ENCODE measurements at regions not wholly inside any gene's neighbourhood (a gene's known extent, or its start where the extent isn't known, plus 50 kb on each side); places are given as distances from the start of the nearest gene placed in this dataset.
"Not testable (repeated sequence)": the region's sequence is repeated elsewhere in the genome, so short reads cannot be mapped to it uniquely, and the experiment has no call there.

DNA sequence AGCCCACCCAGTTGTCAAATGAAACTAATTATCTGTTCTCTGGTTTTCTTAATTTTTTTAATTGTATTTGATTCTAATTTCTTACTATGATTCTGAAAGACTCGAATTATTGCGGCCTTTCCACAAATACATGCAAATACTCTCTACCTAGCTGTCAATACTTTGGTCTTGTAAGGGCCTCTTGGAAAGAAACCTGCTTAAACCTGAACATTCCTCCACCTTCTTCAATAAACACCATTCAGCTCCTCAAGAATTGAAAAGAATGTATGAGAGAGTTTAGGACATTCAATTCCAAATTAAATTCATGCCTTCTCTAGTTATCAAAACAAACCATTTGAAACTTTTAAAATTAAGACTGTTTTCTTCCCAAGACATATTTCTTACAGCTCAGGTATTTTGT, 385.9 kb upstream of the NOCT start:
- ATAC-seq (ENCODE audit: poor library complexity): no peak
- Histone ChIP-seq H3K4me3 (ENCODE audit: low read length) (no peak overlapping the region), H3K36me3 (ENCODE audit: insufficient read depth, low read length) (no peaks in the 10 kb centered on the region), H3K27me3 (ENCODE audit: control insufficient read depth in 1 of 2, insufficient read depth in 2 of 2, low read length in 2 of 2) (no peaks in the 10 kb centered on the region), H3K27ac (ENCODE audit: low read depth in 1 of 2, low read length in 2 of 2) (no peak overlapping the region), H3K4me1 (ENCODE audit: insufficient read depth, low read length) (no peaks in the 10 kb centered on the region), H3K9me3 (ENCODE audit: control insufficient read depth in 1 of 2, insufficient read depth in 1 of 2, low read length in 2 of 2) (no peaks in the 10 kb centered on the region)
- Mint-ChIP-seq H3K27ac (no peak overlapping the region), H3K4me3 (no peak overlapping the region), H3K27me3 (no peaks in the 10 kb centered on the region), H3K4me1 (ENCODE audit: low read depth) (no peaks in the 10 kb centered on the region), H3K36me3 (ENCODE audit: low read depth) (no peaks in the 10 kb centered on the region), H3K9me3 (no peaks in the 10 kb centered on the region)
- DNase-seq: no peak
- TF ChIP-seq CTCF (IDR thresholded peaks at IDR 0.05): no peak
- ChIA-PET CTCF (no interaction called here), POLR2A (no interaction called here)
- intact Hi-C loops (cut with DNase I, micrococcal nuclease): no loop called here

DNA sequence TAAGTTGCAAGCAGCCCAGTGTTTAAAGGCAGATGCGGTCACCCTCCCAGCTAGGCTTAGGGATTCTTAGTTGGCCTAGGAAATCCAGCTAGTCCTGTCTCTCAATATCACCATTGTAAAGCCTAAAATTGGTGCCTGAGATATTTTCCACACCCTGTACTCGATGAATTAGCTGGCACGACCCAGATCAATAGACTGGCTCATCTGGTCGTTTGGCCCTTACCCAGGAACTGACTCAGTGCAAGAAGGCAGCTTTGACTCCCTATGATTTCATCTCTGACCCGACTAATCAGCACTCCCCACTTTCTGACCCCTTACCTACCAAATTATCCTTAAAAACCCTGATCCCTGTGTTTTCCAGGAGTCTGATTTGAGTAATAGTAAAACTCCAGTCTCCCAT, 384.9 kb upstream of the SLC7A11 start:
- no peak overlapping the region for H3K4me3 Mint-ChIP-seq

DNA sequence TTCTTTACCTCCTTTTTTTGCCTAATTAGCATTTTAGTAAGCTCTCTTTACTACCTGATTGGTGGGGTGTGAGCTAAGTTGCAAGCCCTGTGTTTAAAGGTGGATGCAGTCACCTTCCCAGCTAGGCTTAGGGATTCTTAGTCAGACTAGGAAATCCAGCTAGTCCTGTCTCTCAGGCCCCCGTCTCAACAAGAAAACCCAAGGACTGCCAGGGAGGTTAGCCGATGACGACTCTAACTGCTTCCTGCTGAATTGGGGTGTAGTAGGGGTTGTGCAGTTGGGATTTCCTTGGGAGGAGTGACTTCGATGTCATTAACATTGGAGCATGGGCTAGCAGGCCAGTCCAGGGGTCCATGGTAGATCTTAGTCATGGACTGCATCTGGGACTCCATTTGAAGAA, 380.2 kb upstream of the SLC7A11 start:
- DNase-seq; intact Hi-C loops (cut with DNase I, micrococcal nuclease); H3K9me3 Mint-ChIP-seq; CTCF ChIA-PET; POLR2A ChIA-PET; H3K27ac Mint-ChIP-seq; H3K4me3 ChIP-seq (ENCODE audit: low read length); H3K4me3 Mint-ChIP-seq; H3K9me3 ChIP-seq (ENCODE audit: control insufficient read depth in 1 of 2, insufficient read depth in 1 of 2, low read length in 2 of 2); H3K27me3 ChIP-seq (ENCODE audit: control insufficient read depth in 1 of 2, insufficient read depth in 2 of 2, low read length in 2 of 2); H3K27ac ChIP-seq (ENCODE audit: low read depth in 1 of 2, low read length in 2 of 2); H3K4me1 Mint-ChIP-seq (ENCODE audit: low read depth); ATAC-seq (ENCODE audit: poor library complexity); H3K4me1 ChIP-seq (ENCODE audit: insufficient read depth, low read length); H3K36me3 Mint-ChIP-seq (ENCODE audit: low read depth); H3K27me3 Mint-ChIP-seq; H3K36me3 ChIP-seq (ENCODE audit: insufficient read depth, low read length): not testable (repeated sequence)

More for the DNA sequence above, 384.9 kb upstream of the SLC7A11 start:
- H3K36me3 Mint-ChIP-seq (ENCODE audit: low read depth): no peaks in the 10 kb centered on the region
- POLR2A ChIA-PET: no interaction called here
- ATAC-seq (ENCODE audit: poor library complexity) (no peak), DNase-seq (no peak)
- H3K4me3 ChIP-seq (ENCODE audit: low read length): no peak overlapping the region
- no peaks in the 10 kb centered on the region for H3K9me3 ChIP-seq (ENCODE audit: control insufficient read depth in 1 of 2, insufficient read depth in 1 of 2, low read length in 2 of 2)
- H3K27ac ChIP-seq (ENCODE audit: low read depth in 1 of 2, low read length in 2 of 2): no peak overlapping the region
- CTCF ChIA-PET: no interaction called here
- H3K27ac Mint-ChIP-seq: no peak overlapping the region
- H3K27me3 ChIP-seq (ENCODE audit: control insufficient read depth in 1 of 2, insufficient read depth in 2 of 2, low read length in 2 of 2): no peaks in the 10 kb centered on the region
- no peaks in the 10 kb centered on the region for H3K27me3 Mint-ChIP-seq
- no peak for TF ChIP-seq CTCF (IDR thresholded peaks at IDR 0.05)
- no peaks in the 10 kb centered on the region for H3K4me1 Mint-ChIP-seq (ENCODE audit: low read depth)
- H3K36me3 ChIP-seq (ENCODE audit: insufficient read depth, low read length): no peaks in the 10 kb centered on the region
- intact Hi-C loops (cut with DNase I, micrococcal nuclease): no loop called here
- H3K4me1 ChIP-seq (ENCODE audit: insufficient read depth, low read length): no peaks in the 10 kb centered on the region
- no peaks in the 10 kb centered on the region for H3K9me3 Mint-ChIP-seq

DNA sequence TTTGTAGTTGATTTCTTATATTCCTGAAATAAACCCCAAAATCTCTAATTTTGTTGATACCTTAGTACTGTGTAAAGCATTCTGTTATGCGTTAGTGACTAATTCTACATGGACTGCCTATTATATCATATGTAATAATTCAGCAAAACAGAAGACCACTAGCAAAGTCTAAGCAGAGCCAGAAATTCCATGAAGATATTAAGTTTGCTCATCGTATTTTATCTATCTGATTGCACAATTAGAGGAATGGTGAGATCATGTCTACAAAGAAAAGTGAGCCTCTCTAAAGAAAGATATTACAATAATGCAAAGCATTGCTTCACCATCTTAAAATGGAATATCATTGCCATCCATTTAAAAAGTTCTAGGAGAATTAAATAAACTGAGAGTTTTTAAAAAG, 374.6 kb upstream of the SLC7A11 start:
- Histone ChIP-seq H3K36me3 (ENCODE audit: insufficient read depth, low read length) (no peaks in the 10 kb centered on the region), H3K4me1 (ENCODE audit: insufficient read depth, low read length) (no peaks in the 10 kb centered on the region), H3K4me3 (ENCODE audit: low read length) (no peak overlapping the region), H3K9me3 (ENCODE audit: control insufficient read depth in 1 of 2, insufficient read depth in 1 of 2, low read length in 2 of 2) (peaks cover 0 to 8% of the 10 kb centered on the region in 2 experiments), H3K27ac (ENCODE audit: low read depth in 1 of 2, low read length in 2 of 2) (no peak overlapping the region), H3K27me3 (ENCODE audit: control insufficient read depth in 1 of 2, insufficient read depth in 2 of 2, low read length in 2 of 2) (no peaks in the 10 kb centered on the region)
- H3K27ac Mint-ChIP-seq: no peak overlapping the region
- H3K4me3 Mint-ChIP-seq: no peak overlapping the region
- no peak for TF ChIP-seq CTCF (IDR thresholded peaks at IDR 0.05)
- H3K27me3 Mint-ChIP-seq: no peaks in the 10 kb centered on the region
- ATAC-seq (ENCODE audit: poor library complexity) (no peak), DNase-seq (no peak)
- intact Hi-C loops (cut with DNase I, micrococcal nuclease): no loop called here
- ChIA-PET POLR2A (no interaction called here), CTCF (no interaction called here)
- no peaks in the 10 kb centered on the region for H3K4me1 Mint-ChIP-seq (ENCODE audit: low read depth)
- no peaks in the 10 kb centered on the region for H3K36me3 Mint-ChIP-seq (ENCODE audit: low read depth)
- peaks cover 5% of the 10 kb centered on the region for H3K9me3 Mint-ChIP-seq

Measured in CD4-positive, alpha-beta T cell (primary cell).